MCF 10A (cell line): ENCODE measurements at regions not wholly inside any gene's neighbourhood (a gene's known extent, or its start where the extent isn't known, plus 50 kb on each side); places are given as distances from the start of the nearest gene placed in this dataset.

ENCODE experiments used
- BruUV-seq: library from RNA; stranded (reverse); fragments of 400-500 nt; replicated peaks from 2 replicates; lab custom pipeline; 2021; lab: Mats Ljungman, UMichigan
- CTCF ChIA-PET: fragments of 300-600 bp; sonication (Branson Sonifier 250); formaldehyde crosslinking; extraction: SDS; loops from one replicate; lab custom pipeline; 2021; ENCODE audit warnings: antibody characterized with exemption, inconsistent platforms; lab: Yijun Ruan, JAX
- POLR2A ChIA-PET: fragments of 300-600, 350-650 bp; sonication (Branson Sonifier 250); formaldehyde crosslinking; extraction: SDS; loops from one replicate; lab custom pipeline; 2020; ENCODE audit warnings: antibody characterized with exemption, inconsistent platforms; lab: Yijun Ruan, JAX
- DNase-seq: peaks from one replicate; pipeline ENCODE4 v3.0.0-alpha.2; 2018; ENCODE audit not compliant: unreplicated experiment
- H3K27ac Mint-ChIP-seq: one replicate; pipeline ENCODE4 v1.8.0; 2022; ENCODE audit warnings: mild to moderate bottlenecking, low read depth, mixed read lengths; ENCODE audit not compliant: unreplicated experiment
- H3K27me3 Mint-ChIP-seq: one replicate; pipeline ENCODE4 v1.8.0; 2022; ENCODE audit warnings: mixed read lengths; ENCODE audit not compliant: insufficient read depth, unreplicated experiment
- H3K36me3 Mint-ChIP-seq: one replicate; pipeline ENCODE4 v1.8.0; 2022; ENCODE audit warnings: mild to moderate bottlenecking, moderate library complexity, mixed read lengths; ENCODE audit not compliant: insufficient read depth, unreplicated experiment
- H3K4me1 Mint-ChIP-seq: one replicate; pipeline ENCODE4 v1.8.0; 2022; ENCODE audit warnings: mixed read lengths; ENCODE audit not compliant: insufficient read depth, unreplicated experiment
- H3K4me3 Mint-ChIP-seq: one replicate; pipeline ENCODE4 v1.8.0; 2022; ENCODE audit warnings: mild to moderate bottlenecking, moderate library complexity, mixed read lengths; ENCODE audit not compliant: unreplicated experiment
- H3K9me3 Mint-ChIP-seq: one replicate; pipeline ENCODE4 v1.8.0; 2022; ENCODE audit warnings: mixed read lengths; ENCODE audit not compliant: unreplicated experiment
- CTCF ChIP-seq: fragments of 200-600 bp; IDR thresholded peaks from one replicate; pipeline ENCODE4 v1.8.0; 2022; ENCODE audit warnings: antibody characterized with exemption, mild to moderate bottlenecking; ENCODE audit not compliant: unreplicated experiment
- intact Hi-C: fragments of 100-400 bp; cut with micrococcal nuclease; formaldehyde crosslinking; loops from 2 replicates; pipeline ENCODE4 v1.14.1; 2022

DNA sequence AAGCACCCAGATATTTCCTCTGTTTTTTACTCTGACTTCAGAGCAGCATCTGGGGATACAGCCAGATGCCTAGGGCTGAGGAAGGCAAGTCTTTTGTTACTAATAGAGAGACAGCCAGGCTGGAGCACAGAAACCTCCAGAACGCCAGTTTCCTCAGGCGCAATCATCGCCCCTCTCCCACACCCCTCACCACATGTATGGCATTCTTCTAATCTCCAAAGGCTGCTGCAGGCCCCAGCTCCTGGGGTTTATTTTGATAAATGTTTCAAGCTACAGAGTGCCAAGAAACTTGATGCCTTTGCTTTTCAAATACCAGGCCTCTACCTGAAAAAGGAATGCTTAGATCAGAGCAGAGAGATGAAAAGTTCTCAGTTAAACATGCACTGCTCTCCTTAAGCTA is 283.6 kb downstream of the RBM43 start:
- no peaks in the 10 kb centered on the region for H3K4me1 Mint-ChIP-seq
- H3K27ac Mint-ChIP-seq = no peak overlapping the region
- H3K9me3 Mint-ChIP-seq = no peaks in the 10 kb centered on the region
- H3K4me3 Mint-ChIP-seq = no peak overlapping the region
- no peaks in the 10 kb centered on the region for H3K36me3 Mint-ChIP-seq
- DNase-seq = no peak
- no peaks in the 10 kb centered on the region for H3K27me3 Mint-ChIP-seq
- no TSS peak for BruUV-seq
- POLR2A ChIA-PET = interaction anchor here (0.6 kb wide), 1 partner anchor 335 kb away, joined by 3 read pairs; no protein-coding TSS in a partner anchor
- intact Hi-C loops = no loop called here
- TF ChIP-seq CTCF = no peak
- CTCF ChIA-PET = no interaction called here

DNA sequence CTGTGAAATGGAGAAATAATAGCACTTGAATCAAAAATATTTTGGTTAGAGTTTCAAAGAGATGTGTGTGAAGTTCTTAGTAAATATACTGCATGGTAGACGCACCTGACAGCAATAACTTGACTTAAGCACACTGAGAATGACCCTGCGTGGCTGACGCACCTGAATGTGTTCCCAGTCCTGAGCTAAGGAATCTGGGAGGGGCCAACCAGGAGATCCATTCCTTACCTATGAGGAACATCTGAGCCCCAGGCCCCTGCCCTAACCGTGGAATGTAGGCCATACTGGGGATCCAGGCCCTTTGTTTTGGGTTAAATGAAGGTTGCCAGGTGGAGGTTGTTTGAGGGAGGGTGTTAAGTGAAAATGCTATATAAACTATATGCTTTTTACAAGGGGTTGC is 284.4 kb downstream of the RBM43 start:
- Mint-ChIP-seq H3K36me3 (no peaks in the 10 kb centered on the region), H3K4me1 (peaks cover under 1% of the 10 kb centered on the region), H3K27me3 (no peaks in the 10 kb centered on the region), H3K27ac (no peak overlapping the region), H3K4me3 (no peak overlapping the region), H3K9me3 (no peaks in the 10 kb centered on the region)
- ChIA-PET CTCF (no interaction called here), POLR2A (interaction anchor here (0.9 kb wide), 1 partner anchor 126 kb away, joined by 4 read pairs; no protein-coding TSS in a partner anchor)
- no peak for TF ChIP-seq CTCF
- no peak for DNase-seq
- intact Hi-C loops = no loop called here
- no TSS peak for BruUV-seq

GRCh38 chr2:150976604-150977003 is 285.1 kb downstream of the RBM43 start:
- BruUV-seq = no TSS peak
- POLR2A ChIA-PET = interaction anchor here (0.9 kb wide), 1 partner anchor 127 kb away, joined by 4 read pairs; no protein-coding TSS in a partner anchor
- no peaks in the 10 kb centered on the region for H3K27me3 Mint-ChIP-seq
- H3K4me3 Mint-ChIP-seq = no peak overlapping the region
- CTCF ChIA-PET = interaction anchor here (0.7 kb wide), 1 partner anchor 24 kb away, joined by 3 read pairs; no protein-coding TSS in a partner anchor
- TF ChIP-seq CTCF = no peak
- intact Hi-C loops = no loop called here
- H3K27ac Mint-ChIP-seq = no peak overlapping the region
- H3K36me3 Mint-ChIP-seq = no peaks in the 10 kb centered on the region
- H3K9me3 Mint-ChIP-seq = no peaks in the 10 kb centered on the region
- no peak for DNase-seq
- peaks cover 6% of the 10 kb centered on the region for H3K4me1 Mint-ChIP-seq

DNA sequence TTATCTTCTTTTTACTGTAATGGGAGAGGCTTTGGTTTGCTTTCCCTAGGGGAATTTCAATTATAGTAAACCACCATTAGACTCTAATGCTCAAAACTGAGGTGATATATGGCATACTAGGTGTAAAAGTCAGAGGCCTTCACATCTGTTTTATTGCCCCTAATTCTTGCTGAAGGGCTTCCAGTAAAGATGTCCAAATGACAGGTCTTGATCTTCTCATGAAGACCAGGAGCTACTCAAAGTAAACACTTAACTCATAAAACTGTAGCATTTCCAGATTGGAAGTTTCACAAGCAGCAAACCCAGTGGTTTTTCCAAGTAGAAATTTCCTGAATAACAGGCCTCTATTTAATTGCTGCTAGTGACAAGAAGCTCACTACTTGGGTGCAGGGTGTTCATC is 286.8 kb downstream of the RBM43 start:
- intact Hi-C loops = no loop called here
- no TSS peak for BruUV-seq
- H3K36me3 Mint-ChIP-seq = no peaks in the 10 kb centered on the region

More for the DNA sequence above, 286.8 kb downstream of the RBM43 start:
- H3K4me1 Mint-ChIP-seq = peaks cover 6% of the 10 kb centered on the region
- no peak overlapping the region for H3K27ac Mint-ChIP-seq
- no peaks in the 10 kb centered on the region for H3K27me3 Mint-ChIP-seq
- CTCF ChIA-PET = interaction anchor here (0.5 kb wide), 1 partner anchor 13 kb away, joined by 3 read pairs; no protein-coding TSS in a partner anchor
- no peak for DNase-seq
- POLR2A ChIA-PET = no interaction called here
- no peaks in the 10 kb centered on the region for H3K9me3 Mint-ChIP-seq
- H3K4me3 Mint-ChIP-seq = no peak overlapping the region
- TF ChIP-seq CTCF = no peak
